ENCODE measurements at regions not wholly inside any gene's neighbourhood (a gene's known extent, or its start where the extent isn't known, plus 50 kb on each side); places are given as distances from the start of the nearest gene placed in this dataset.

GRCh38 chr4:36494747-36495146 lies 213.3 kb downstream of the DTHD1 start:
- DNase-seq = no peak

DNA sequence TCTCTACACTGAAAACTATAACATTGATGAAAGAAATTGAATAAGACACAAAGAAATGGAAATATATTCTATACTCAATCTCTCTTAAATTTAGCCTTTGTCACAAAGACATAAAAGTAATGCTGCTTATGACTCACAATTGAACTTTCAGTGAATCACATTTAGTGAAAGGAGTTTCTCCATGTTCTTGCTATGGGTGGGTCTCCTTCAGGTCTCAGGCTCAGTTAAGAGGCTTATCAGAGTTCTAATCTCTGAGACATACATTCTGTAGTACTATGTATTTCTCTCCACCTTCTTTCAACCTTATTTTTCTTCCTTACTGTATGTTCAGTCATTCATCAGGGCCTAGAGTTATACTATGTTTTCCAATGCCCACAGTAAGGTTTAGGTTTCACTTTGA lies 220.9 kb downstream of the DTHD1 start:
- DNase-seq = no peak

GRCh38 chr4:36508394-36508793 lies 227.0 kb downstream of the DTHD1 start:
- DNase-seq = no peak

GRCh38 chr4:36509845-36510244 lies 228.4 kb downstream of the DTHD1 start:
- no peak for DNase-seq

DNA sequence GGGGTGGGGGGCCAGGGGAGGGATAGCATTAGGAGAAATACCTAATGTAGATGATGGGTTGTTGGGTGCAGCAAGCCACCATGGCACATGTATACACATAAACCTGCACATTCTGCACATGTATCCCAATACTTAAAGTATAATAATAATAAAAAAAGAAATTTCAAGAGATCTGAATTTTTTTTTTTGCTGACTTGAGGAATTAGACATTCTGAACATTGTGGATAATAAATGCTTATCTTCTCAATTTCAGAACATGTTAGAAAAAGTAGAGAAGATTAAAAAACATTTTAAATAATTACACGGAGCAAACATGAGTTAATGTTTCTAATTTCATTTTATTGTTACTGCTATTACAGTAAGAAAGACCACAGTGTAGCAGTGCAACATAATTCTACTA lies 230.4 kb downstream of the DTHD1 start:
- DNase-seq = no peak

DNA sequence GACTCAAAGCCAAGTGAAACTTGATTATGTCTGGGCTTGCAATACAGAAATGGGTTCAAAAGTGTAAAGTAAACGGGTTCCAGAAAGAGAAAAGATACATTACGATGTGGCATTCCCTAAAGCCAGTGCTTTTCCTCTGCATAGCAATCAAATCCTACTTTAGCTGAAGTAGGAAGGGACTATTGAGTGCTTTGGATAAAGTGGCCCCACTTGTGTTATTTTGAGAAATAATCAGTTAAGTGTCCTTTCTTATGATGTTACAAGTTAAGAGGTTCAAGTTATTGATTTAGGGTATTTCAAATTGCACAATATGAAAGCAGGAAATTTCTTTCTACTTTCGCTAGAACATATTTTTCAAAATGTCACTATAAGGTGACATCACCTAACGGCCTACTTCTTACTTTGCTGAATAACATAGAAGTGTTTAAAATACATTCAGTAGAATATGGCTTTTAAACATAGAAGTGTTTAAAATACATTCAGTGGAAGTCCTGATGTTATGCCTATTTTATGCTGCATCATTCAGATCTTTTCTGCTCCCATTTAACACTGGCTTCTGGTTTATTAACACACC lies 235.2 kb downstream of the DTHD1 start:
- DNase-seq = no peak

- no peak for DNase-seq
Observed at GRCh38 chr4:36523182-36523581, 241.8 kb downstream of the DTHD1 start.

- DNase-seq = no peak
Observed at GRCh38 chr4:36532670-36533379, 251.4 kb downstream of the DTHD1 start.

DNA sequence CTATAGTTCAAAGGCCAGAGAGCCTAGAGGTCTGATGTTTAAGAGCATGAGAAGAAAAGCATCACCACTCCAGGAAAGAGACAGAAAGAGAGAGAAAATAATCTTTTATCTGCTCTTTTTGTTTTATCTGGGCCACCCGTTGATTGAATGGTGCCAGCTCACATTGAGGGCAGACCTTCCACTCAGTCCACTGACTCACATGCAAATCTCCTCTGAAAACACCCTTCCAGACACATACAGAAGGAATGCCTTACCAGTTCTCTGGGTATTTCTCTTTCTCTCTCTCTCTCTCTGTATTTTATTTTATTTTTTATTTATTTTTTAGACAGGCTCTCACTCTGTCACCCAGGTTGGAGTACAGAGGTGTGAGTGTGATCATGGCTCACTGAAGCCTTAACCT lies 252.5 kb downstream of the DTHD1 start:
- DNase-seq = no peak

- no peak for DNase-seq
Observed at GRCh38 chr4:36547383-36547782, 266.0 kb downstream of the DTHD1 start.

- no peak for DNase-seq
Observed at GRCh38 chr4:36549252-36549651, 267.8 kb downstream of the DTHD1 start.

GRCh38 chr4:36549992-36550391 lies 268.6 kb downstream of the DTHD1 start:
- no peak for DNase-seq

DNA sequence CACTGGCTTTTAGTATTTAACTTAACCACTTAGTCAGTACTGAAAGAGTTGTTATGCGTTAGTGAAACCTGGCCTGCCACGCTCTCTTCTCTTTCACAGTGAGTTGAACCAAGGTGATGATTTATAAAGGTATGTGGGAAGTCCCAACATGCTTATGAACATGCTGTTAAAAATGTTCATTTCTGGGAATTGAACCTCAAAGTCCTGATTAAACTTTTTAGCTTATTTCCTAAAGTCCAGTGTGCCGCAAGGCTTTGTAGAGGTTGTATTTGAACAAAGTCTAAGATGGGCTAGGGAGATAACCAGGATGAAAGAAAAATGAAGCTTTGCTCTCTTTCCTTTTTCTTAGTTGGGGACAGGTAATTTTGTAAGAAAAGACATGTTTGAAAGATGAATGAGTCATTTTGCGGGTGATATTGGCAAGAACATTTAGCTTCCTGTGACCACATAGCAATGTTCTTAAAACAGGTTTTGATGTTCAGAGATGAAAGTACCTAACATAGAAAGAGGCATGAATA lies 270.3 kb downstream of the DTHD1 start:
- DNase-seq = no peak

- DNase-seq = no peak
Observed at GRCh38 chr4:36553029-36553428, 271.6 kb downstream of the DTHD1 start.

GRCh38 chr4:36553453-36553852 lies 272.0 kb downstream of the DTHD1 start:
- DNase-seq = no peak

GRCh38 chr4:36556984-36557383 lies 275.6 kb downstream of the DTHD1 start:
- DNase-seq = no peak

DNA sequence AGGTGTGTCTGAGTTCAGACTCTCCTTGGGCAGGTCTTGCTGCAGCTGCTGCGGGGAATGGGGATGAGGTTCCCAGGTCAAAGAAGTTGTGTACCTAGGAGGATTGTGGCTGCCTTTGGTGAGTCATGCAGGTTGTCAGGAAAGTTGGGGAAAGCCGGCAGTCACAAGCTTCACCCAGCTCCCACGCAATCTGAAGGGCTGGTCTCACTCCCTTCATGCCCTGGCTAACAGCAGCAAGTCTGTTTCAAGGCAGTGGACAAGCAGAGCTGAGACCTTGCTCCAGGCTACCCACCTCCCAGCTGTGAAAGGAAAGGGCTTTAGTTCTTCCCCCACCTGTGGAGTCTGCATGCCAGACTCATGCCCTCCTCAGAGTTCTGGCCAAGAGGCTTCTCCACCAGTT lies 287.2 kb downstream of the DTHD1 start:
- no peak for DNase-seq

DNA sequence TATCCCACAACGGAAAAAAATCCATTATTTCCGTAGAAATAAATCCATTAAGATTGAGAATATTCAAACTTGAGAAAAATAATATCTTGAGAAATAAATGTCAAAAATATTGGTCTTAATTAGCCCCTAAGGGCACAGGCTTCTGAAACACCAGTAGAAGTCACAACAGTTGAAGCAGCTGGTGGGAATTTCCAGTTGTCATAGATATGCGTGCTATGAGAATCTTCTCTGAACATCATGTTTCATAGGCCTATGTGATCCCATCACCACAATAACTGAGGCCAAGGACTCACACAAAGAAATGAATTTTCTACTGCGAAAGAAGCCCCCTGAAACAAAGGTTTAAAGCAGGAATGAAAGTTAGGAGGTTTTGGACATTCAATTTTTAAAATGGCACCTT lies 292.0 kb downstream of the DTHD1 start:
- DNase-seq = no peak

- DNase-seq = no peak
Observed at GRCh38 chr4:36574816-36575215, 293.4 kb downstream of the DTHD1 start.

DNA sequence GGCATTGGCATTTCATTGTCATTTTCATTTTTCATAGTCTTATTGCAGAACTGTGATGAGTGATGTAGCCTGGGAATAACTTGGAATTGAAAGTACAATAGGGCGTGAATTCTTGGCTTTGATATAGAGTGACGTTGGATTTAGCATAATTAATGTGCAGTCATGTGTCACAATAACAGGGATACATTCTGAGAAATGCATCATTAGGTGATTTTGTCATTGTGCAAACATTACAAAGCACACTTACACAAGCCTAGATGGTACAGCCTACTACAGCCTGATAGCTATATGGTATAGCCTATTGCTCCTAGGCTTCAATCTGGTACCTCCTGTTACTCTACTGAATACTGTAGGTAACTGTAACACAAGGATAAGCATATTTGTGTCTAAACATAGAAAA lies 300.8 kb downstream of the DTHD1 start:
- no peak for DNase-seq

DNA sequence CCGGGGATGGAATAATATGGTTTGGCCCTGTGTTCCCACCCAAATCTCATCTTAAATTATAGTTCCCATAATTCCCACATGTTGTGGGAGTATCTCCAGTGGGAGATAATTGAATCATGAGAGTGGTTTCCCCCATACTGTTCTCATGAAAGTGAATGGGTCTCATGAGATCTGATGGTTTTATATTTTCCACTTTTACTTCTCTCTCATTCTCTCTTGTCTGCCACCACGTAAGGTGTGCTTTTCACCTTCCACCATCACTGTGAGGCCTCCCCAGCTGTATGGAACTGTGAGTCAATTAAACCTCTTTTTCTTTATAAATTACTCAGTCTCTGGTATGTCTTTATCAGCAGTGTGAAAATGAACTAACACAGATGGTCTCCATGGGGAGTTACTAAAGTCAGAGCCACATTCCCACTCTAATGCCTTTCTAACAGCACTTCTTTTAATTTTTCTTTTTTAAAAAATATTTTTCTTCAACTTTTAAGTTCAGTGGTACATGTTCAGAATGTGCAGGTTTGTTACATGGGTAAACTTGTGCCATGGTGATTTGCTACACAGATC lies 306.6 kb downstream of the DTHD1 start:
- no peak for DNase-seq

- no peak for DNase-seq
Observed at GRCh38 chr4:36590343-36590742, 308.9 kb downstream of the DTHD1 start.

- no peak for DNase-seq
Observed at GRCh38 chr4:36601864-36602495, 320.6 kb downstream of the DTHD1 start.

DNA sequence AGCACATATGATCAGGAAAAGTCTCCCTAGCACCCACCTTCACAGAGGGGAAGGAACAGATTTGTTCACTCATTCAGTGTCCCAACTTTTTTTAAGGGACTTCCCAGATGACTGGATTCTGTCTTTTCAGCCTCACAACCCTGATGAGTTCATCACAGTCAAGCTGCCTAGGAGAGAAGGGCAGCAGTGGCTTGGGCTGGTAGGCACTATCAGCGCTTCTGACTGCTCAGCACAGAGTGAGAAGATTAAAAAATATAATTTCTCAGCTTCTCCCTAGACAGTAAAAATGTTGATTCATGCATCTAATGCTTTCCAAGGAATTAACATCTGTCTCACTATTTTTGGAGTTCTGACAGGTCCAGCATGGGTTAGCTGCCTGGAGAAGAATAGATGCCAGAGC lies 328.2 kb downstream of the DTHD1 start:
- no peak for DNase-seq
